Bronchial epithelial cell (primary cell): ENCODE measurements at regions not wholly inside any gene's neighbourhood (a gene's known extent, or its start where the extent isn't known, plus 50 kb on each side); places are given as distances from the start of the nearest gene placed in this dataset.
A peak's percentile ranks its signal among the peaks of the same experiment; 100 is the strongest.

ENCODE experiments used
- DNase-seq: peaks from one replicate; pipeline ENCODE4 v3.0.0-alpha.2; 2010; ENCODE audit warnings: low read depth
- FAIRE-seq: peaks from 2 replicates; lab custom pipeline; 2011; peaks lifted over from hg19 to GRCh38; lab: Jason Lieb, UNC
- H3K27me3 ChIP-seq: 2 replicates; pipeline ENCODE4 v1.5.1; 2011; ENCODE audit warnings: low read length; ENCODE audit not compliant: control insufficient read depth, insufficient read depth
- H3K36me3 ChIP-seq: 2 replicates; pipeline ENCODE4 v1.5.1; 2011; ENCODE audit warnings: low read length; ENCODE audit not compliant: control insufficient read depth, insufficient read depth
- H3K4me3 ChIP-seq: 2 replicates; pipeline ENCODE4 v1.5.1; 2011; ENCODE audit warnings: mild to moderate bottlenecking, low read depth, low read length, control low read depth
- TF ChIP-seq, protein P1 (sequence below): IDR thresholded peaks from 2 replicates; pipeline ENCODE4 v1.5.1; 2011; ENCODE audit warnings: mild to moderate bottlenecking, moderate library complexity, low read length, control low read depth, inconsistent platforms; ENCODE audit not compliant: insufficient read depth, severe bottlenecking

DNA sequence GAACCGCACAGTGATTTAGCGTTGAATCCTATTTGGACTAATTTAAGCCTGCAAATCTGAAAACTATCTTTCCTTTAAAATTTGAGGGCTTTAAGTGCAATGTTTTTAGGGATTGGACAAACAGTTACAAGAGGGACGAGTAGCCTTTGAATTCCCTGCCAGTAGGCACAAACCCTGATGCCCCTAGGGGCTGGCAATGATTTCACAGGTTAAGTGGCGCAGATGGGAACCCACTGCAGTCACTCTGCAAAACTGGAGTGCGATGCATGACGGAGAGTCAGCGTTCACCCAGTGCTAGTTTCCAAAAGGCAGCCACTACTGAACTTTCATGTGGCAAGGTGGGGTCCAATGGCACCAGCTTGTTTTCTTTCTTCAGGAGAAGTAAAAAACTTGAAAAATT is 99.4 kb upstream of the FRMD6 start:
- DNase-seq (no peak), FAIRE-seq (no peak)
- TF ChIP-seq, protein P1, sequence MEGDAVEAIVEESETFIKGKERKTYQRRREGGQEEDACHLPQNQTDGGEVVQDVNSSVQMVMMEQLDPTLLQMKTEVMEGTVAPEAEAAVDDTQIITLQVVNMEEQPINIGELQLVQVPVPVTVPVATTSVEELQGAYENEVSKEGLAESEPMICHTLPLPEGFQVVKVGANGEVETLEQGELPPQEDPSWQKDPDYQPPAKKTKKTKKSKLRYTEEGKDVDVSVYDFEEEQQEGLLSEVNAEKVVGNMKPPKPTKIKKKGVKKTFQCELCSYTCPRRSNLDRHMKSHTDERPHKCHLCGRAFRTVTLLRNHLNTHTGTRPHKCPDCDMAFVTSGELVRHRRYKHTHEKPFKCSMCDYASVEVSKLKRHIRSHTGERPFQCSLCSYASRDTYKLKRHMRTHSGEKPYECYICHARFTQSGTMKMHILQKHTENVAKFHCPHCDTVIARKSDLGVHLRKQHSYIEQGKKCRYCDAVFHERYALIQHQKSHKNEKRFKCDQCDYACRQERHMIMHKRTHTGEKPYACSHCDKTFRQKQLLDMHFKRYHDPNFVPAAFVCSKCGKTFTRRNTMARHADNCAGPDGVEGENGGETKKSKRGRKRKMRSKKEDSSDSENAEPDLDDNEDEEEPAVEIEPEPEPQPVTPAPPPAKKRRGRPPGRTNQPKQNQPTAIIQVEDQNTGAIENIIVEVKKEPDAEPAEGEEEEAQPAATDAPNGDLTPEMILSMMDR = peak; percentile 13
- peaks cover 1% of the 10 kb centered on the region for H3K36me3 ChIP-seq
- no peak overlapping the region for H3K4me3 ChIP-seq
- H3K27me3 ChIP-seq = no peaks in the 10 kb centered on the region

DNA sequence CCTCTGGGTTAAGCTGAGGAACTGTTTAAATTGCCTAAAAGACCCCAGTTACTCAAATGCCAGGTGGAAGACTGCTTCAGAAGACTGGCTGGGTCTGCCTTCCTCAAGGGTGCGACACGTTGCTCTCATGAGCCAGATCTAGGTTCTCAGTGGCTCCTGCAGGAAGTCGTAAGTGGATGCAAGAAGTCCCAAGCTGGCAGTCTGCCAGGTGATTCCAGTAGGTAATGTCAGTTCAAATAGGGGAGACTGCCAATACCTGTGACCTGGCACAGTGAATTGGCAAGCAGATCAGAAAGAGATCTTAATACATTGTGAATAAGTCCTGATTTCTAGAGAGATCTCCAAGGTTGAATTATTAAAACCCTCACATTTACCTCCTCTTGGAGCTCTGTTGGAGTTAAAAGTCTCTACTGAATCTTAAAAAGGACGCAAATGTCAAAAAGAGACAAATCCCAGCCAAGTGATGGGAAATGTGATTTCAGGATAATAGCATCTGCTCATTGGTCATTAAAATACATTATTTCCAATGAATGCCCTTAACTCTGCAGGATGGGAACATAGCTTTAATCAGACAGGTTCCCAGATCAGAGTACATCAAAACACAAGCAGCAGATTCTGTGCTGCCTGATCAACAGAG is 98.8 kb upstream of the FRMD6 start:
- H3K4me3 ChIP-seq = no peak overlapping the region
- TF ChIP-seq, protein P1 = no peak
- FAIRE-seq (no peak), DNase-seq (peak; percentile 63)
- H3K36me3 ChIP-seq = peaks cover 1% of the 10 kb centered on the region
- no peaks in the 10 kb centered on the region for H3K27me3 ChIP-seq

DNA sequence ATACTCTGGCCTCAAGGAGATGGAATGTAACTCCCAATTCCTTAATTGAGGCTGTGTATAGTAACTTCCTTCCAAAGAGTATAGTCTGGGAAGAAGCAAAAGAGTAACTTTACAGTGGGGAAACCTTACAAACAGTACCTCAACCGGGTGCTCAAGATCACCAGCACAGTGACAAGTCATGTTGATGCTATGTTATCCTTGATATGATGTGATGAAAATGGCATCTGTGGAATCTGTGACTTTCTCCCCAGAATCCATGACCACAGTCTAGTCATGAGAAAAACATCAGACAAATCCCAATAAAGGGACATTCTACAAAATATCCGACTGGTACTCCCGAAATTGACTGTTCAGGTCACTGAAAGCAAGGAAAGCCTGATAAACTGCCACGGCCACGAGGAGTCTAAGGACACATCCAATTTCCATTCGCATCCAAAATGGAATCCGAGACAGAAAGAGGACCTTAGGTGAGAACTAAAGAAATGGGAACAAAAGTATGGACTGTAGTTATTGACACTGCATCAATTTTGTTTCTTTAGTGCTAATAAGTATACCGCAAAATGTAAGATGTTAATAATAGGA is 97.3 kb upstream of the FRMD6 start:
- TF ChIP-seq, protein P1 = no peak
- Histone ChIP-seq H3K4me3 (no peak overlapping the region), H3K36me3 (no peaks in the 10 kb centered on the region), H3K27me3 (no peaks in the 10 kb centered on the region)
- no peak for FAIRE-seq
- peak; percentile 44 for DNase-seq

DNA sequence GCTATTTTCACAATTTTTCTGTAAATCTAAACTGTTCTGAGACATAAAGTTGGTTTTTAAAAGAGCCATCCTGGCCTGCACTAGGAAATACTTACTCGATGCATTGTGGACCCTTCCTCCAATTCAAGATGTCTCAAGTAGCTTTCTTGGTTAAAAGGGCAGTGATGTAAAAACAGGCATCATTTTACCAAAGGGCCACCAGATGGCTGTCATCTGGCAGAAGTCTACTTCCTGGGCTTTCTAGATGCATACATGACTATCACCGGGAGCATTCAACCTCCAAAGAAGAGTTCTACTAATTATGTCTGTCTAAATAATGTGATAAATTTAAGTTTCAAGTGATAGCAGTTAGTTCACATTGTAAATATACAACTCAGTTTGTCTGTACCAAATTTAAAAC is 96.8 kb upstream of the FRMD6 start:
- TF ChIP-seq, protein P1 = no peak
- H3K27me3 ChIP-seq = no peaks in the 10 kb centered on the region
- DNase-seq (no peak), FAIRE-seq (no peak)
- no peaks in the 10 kb centered on the region for H3K36me3 ChIP-seq
- H3K4me3 ChIP-seq = no peak overlapping the region

DNA sequence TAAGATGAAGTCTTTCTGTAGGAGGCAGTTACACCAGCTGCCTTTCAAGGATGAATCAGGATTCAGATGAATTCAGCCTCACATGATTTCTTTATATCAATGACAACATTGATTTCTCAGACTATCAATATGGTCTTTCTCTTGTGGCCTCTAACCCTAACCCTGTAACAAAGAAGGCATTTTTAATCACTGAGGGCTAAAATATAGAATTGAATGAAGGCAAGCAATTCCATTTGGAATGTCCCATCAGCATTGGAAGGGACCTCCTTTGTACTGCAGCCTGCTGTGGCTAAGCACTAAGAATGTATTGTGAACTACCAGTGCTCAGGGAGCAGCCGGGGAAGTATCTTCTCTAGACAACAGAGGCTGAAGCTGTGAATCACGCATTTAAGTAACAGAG is 90.6 kb upstream of the FRMD6 start:
- no peak for FAIRE-seq
- TF ChIP-seq, protein P1 = no peak
- Histone ChIP-seq H3K4me3 (no peak overlapping the region), H3K27me3 (no peaks in the 10 kb centered on the region), H3K36me3 (no peaks in the 10 kb centered on the region)
- no peak for DNase-seq
